NCI-H128 (cell line): ENCODE measurements at regions not wholly inside any gene's neighbourhood (a gene's known extent, or its start where the extent isn't known, plus 50 kb on each side); places are given as distances from the start of the nearest gene placed in this dataset.
"Not testable (repeated sequence)": the region's sequence is repeated elsewhere in the genome, so short reads cannot be mapped to it uniquely, and the experiment has no call there.

Experiments
- DNase-seq: peaks from one replicate; lab custom pipeline; 2025; ENCODE audit not compliant: unreplicated experiment; lab: John Stamatoyannopoulos, UW

GRCh38 chr5:82901281-82901888 lies 175.8 kb downstream of the TMEM167A start:
- DNase-seq: no peak

DNA sequence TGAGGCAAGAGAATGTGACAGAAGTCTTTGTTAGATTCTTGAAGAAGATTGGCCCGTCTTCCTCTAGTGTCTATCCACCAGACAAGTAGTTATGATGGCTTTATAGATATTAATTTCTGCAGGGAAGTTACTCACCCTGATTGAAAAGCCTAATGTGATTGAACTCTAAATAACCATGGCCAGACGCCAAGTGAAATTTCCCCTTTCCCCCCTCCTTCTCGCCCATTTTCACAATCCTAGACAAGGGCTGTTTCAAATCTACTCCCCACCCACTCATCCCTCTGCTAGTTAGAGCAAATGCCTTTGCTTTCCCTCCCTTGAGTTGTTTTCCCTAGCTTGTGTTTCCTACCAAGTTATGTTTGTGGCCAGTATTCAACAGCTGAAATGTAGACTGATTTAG lies 182.5 kb downstream of the TMEM167A start:
- DNase-seq: no peak

GRCh38 chr5:82889088-82889487 lies 188.1 kb downstream of the TMEM167A start:
- no peak for DNase-seq

DNA sequence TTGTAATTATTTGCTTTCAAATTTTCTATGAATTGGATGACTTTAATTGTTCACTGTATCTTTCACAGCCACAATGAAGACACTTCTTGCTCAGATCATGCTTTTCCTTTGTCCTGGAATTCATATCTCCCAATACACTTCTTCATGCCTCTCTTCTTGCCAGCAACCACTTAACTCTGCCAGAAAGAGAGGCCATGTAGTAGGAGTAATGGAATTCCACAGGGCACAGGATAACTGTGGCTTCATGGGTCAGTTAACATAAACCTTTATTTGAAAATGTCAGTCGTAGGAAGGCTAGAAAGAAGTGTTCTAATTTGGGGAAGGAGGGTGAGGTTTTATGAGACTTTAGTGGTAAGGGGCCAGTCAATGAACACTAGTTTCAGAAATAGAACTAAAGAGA lies 190.3 kb downstream of the TMEM167A start:
- no peak for DNase-seq

GRCh38 chr5:82885627-82886389 lies 191.4 kb downstream of the TMEM167A start:
- no peak for DNase-seq

- no peak for DNase-seq
Observed at GRCh38 chr5:82884821-82885471, 192.2 kb downstream of the TMEM167A start.

- no peak for DNase-seq
Observed at GRCh38 chr5:82882316-82882715, 194.9 kb downstream of the TMEM167A start.

DNA sequence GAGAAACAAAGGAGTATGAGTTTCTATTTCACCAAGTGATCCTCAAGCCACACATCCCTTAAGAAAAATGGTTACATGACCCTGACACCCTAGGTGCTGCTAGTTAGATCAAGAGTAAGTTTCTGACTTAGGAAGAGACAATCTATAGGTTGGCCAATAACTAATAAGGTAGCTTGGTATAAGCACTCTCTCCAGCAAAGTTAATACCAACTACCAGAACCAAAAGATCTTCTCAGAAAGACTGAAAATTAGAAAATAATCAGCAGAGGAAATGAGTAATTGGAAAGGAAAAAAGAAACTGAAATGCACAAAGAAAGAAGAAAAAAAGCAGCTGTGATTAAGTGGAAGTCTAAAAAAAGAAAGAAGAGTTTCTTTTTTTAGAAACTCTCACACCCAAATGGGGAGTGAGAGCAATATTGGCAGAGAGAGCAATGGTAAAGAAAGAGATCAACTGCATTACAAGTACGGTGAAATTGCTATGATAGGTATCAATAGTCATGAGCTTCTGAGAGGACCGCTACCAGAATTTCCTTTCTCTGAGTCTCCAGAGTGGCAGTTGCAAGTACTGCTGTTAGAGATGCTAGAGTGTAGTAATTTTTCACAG lies 195.5 kb downstream of the TMEM167A start:
- no peak for DNase-seq

GRCh38 chr5:82879089-82879488 lies 198.1 kb downstream of the TMEM167A start:
- DNase-seq: no peak

GRCh38 chr5:82873452-82873851 lies 203.7 kb downstream of the TMEM167A start:
- no peak for DNase-seq

GRCh38 chr5:82872321-82873288 lies 204.6 kb downstream of the TMEM167A start:
- not testable (repeated sequence) for DNase-seq

GRCh38 chr5:82865625-82866024 lies 211.6 kb downstream of the TMEM167A start:
- no peak for DNase-seq

GRCh38 chr5:82863266-82863665 lies 213.9 kb downstream of the TMEM167A start:
- no peak for DNase-seq

- DNase-seq: no peak
Observed at GRCh38 chr5:82862711-82863110, 214.5 kb downstream of the TMEM167A start.

GRCh38 chr5:82862261-82862660 lies 214.9 kb downstream of the TMEM167A start:
- DNase-seq: no peak

DNA sequence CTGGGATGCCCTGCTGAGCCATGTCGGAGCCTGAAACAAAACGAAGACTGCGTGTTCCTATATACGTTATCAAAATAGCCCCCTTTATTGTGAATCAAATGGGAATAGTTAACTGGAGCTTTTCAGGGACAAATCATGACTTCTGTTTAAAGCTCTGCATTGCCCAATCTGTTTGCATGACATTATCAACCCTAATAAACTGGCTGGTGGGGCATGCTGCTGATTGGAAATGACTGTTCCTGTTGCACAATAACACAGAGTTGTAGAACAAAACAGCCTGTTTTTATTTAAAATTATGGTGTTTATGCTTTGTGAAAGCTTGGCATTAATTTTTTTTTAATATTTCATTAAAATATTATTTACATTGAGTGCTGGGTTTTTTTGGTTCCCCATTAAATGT lies 215.5 kb downstream of the TMEM167A start:
- no peak for DNase-seq

- no peak for DNase-seq
Observed at GRCh38 chr5:82859451-82860140, 217.6 kb downstream of the TMEM167A start.

- no peak for DNase-seq
Observed at GRCh38 chr5:82858151-82859025, 218.8 kb downstream of the TMEM167A start.

- no peak for DNase-seq
Observed at GRCh38 chr5:82855893-82856550, 221.2 kb downstream of the TMEM167A start.
